ENCODE measurements at regions not wholly inside any gene's neighbourhood (a gene's known extent, or its start where the extent isn't known, plus 50 kb on each side); places are given as distances from the start of the nearest gene placed in this dataset.

DNA sequence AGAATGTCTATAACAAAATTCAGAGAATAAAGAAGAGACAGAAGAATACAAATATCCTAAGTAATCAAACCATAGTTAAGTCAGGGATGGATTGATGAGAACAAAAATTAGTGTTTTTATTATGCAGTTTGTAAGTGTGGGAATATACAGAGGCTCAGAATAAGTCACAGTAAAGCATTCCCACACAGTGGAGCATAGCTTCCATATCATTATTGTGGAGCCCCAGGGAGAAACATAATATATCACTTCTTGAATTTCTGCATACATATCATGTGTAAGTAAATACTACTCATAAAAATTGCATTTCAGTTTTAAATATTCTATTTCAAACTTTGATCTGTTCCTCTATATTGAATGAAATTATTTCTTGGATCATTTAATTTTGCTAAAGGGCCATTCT is 790.4 kb downstream of the PLA2G4A start:
- TF ChIP-seq EZH2 (optimal IDR thresholded peaks at IDR 0.05; ENCODE audit: low read depth, low read length) (no peak), EZH2phosphoT487 (IDR thresholded peaks at IDR 0.05; ENCODE audit: low read length) (no peak)
- TF ChIP-seq, protein P1, sequence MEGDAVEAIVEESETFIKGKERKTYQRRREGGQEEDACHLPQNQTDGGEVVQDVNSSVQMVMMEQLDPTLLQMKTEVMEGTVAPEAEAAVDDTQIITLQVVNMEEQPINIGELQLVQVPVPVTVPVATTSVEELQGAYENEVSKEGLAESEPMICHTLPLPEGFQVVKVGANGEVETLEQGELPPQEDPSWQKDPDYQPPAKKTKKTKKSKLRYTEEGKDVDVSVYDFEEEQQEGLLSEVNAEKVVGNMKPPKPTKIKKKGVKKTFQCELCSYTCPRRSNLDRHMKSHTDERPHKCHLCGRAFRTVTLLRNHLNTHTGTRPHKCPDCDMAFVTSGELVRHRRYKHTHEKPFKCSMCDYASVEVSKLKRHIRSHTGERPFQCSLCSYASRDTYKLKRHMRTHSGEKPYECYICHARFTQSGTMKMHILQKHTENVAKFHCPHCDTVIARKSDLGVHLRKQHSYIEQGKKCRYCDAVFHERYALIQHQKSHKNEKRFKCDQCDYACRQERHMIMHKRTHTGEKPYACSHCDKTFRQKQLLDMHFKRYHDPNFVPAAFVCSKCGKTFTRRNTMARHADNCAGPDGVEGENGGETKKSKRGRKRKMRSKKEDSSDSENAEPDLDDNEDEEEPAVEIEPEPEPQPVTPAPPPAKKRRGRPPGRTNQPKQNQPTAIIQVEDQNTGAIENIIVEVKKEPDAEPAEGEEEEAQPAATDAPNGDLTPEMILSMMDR (IDR thresholded peaks at IDR 0.05; ENCODE audit: low read length) = no peak

All from MM.1S (cell line).